ENCODE measurements at regions not wholly inside any gene's neighbourhood (a gene's known extent, or its start where the extent isn't known, plus 50 kb on each side); places are given as distances from the start of the nearest gene placed in this dataset.
A peak's percentile ranks its signal among the peaks of the same experiment; 100 is the strongest.

DNA sequence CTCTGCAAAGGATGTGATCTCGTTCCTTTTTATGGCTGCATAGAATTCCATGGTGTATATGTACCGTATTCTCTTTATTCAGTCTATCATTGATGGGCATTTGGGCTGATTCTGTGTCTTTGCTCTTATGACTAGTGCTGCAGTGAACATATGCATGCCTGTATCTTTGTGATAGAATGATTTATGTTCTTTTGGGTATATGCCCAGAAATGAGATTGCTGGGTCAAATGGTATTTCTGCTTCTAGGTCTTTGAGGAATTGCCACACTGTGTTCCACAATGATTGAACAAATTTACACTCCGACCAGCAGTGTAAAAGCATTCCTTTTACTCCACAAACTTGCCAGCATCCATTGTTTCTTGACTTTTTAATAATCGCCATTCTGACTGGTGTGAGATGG lies 60.2 kb upstream of the ADORA2B start:
- H3K4me3 ChIP-seq (replicated peaks in 1 of 4; ENCODE audit: control extremely low read depth in 1 of 4, insufficient read depth in 1 of 4, low read depth in 3 of 4, low read length in 4 of 4) = no peak overlapping the region
- H3K27ac ChIP-seq (ENCODE audit: insufficient read depth, low read length) = no peak overlapping the region
- peak; percentile 77 to 79 for DNase-seq (ENCODE audit: low read depth in 2 of 2)
- no peaks in the 10 kb centered on the region for H3K27me3 ChIP-seq (ENCODE audit: control insufficient read depth, insufficient read depth, low read length)
- H3K36me3 ChIP-seq (ENCODE audit: control insufficient read depth, insufficient read depth, low read length) = no peaks in the 10 kb centered on the region
- no peaks in the 10 kb centered on the region for H3K9me3 ChIP-seq (ENCODE audit: control insufficient read depth, insufficient read depth, low read depth, low read length)
- no peak for TF ChIP-seq EZH2 (IDR thresholded peaks at IDR 0.05; ENCODE audit: low read length, missing control alignments)
- TF ChIP-seq, protein P1, sequence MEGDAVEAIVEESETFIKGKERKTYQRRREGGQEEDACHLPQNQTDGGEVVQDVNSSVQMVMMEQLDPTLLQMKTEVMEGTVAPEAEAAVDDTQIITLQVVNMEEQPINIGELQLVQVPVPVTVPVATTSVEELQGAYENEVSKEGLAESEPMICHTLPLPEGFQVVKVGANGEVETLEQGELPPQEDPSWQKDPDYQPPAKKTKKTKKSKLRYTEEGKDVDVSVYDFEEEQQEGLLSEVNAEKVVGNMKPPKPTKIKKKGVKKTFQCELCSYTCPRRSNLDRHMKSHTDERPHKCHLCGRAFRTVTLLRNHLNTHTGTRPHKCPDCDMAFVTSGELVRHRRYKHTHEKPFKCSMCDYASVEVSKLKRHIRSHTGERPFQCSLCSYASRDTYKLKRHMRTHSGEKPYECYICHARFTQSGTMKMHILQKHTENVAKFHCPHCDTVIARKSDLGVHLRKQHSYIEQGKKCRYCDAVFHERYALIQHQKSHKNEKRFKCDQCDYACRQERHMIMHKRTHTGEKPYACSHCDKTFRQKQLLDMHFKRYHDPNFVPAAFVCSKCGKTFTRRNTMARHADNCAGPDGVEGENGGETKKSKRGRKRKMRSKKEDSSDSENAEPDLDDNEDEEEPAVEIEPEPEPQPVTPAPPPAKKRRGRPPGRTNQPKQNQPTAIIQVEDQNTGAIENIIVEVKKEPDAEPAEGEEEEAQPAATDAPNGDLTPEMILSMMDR (conservative IDR thresholded peaks at IDR 0.05 in 1 of 2, IDR thresholded peaks at IDR 0.05 in 1 of 2; ENCODE audit: low read depth in 1 of 2, low read length in 2 of 2) = no peak
- H3K79me2 ChIP-seq (ENCODE audit: control insufficient read depth, insufficient read depth, low read length) = no peaks in the 10 kb centered on the region
- H4K20me1 ChIP-seq (ENCODE audit: control insufficient read depth, extremely low read depth, insufficient read depth, low read length) = no peaks in the 10 kb centered on the region
- no peak overlapping the region for H3K4me2 ChIP-seq (ENCODE audit: extremely low read depth, insufficient read depth, low read length)
- no peak overlapping the region for H2AFZ ChIP-seq (ENCODE audit: low read length)
- H3K9ac ChIP-seq (ENCODE audit: insufficient read depth, low read length) = no peak overlapping the region
- no peaks in the 10 kb centered on the region for H3K4me1 ChIP-seq (ENCODE audit: control insufficient read depth, extremely low read depth, insufficient read depth, low read length)

DNA sequence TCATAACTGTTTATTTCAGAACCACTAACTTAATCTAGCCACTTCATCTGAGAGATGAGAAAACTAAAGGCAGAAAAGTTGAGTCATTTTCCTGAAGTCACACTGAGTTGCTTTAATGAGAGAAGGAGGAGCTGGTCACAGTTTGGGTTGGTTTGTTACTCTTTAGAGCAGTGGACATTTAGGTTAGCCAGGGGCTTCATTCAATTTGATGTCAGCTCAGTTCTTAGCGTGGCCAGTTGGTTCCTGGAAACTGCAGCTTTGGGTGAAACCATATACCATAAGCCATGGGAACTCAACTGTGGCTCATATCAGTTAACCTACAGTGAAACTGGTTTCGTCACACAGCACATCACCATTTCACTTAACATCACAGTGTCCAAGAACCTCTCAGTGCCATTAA lies 59.2 kb upstream of the ADORA2B start:
- no peak overlapping the region for H3K27ac ChIP-seq (ENCODE audit: insufficient read depth, low read length)
- no peak overlapping the region for H3K9ac ChIP-seq (ENCODE audit: insufficient read depth, low read length)
- H2AFZ ChIP-seq (ENCODE audit: low read length) = no peak overlapping the region
- H3K36me3 ChIP-seq (ENCODE audit: control insufficient read depth, insufficient read depth, low read length) = no peaks in the 10 kb centered on the region
- H3K9me3 ChIP-seq (ENCODE audit: control insufficient read depth, insufficient read depth, low read depth, low read length) = no peaks in the 10 kb centered on the region
- H3K4me2 ChIP-seq (ENCODE audit: extremely low read depth, insufficient read depth, low read length) = no peak overlapping the region
- no peak for TF ChIP-seq EZH2 (IDR thresholded peaks at IDR 0.05; ENCODE audit: low read length, missing control alignments)
- TF ChIP-seq, protein P1 (conservative IDR thresholded peaks at IDR 0.05 in 1 of 2, IDR thresholded peaks at IDR 0.05 in 1 of 2; ENCODE audit: low read depth in 1 of 2, low read length in 2 of 2) = no peak
- no peaks in the 10 kb centered on the region for H3K79me2 ChIP-seq (ENCODE audit: control insufficient read depth, insufficient read depth, low read length)
- DNase-seq (ENCODE audit: low read depth in 2 of 2) = peak in 1 of 2 donors; percentile 35
- no peaks in the 10 kb centered on the region for H4K20me1 ChIP-seq (ENCODE audit: control insufficient read depth, extremely low read depth, insufficient read depth, low read length)
- H3K27me3 ChIP-seq (ENCODE audit: control insufficient read depth, insufficient read depth, low read length) = no peaks in the 10 kb centered on the region
- no peak overlapping the region for H3K4me3 ChIP-seq (replicated peaks in 1 of 4; ENCODE audit: control extremely low read depth in 1 of 4, insufficient read depth in 1 of 4, low read depth in 3 of 4, low read length in 4 of 4)
- H3K4me1 ChIP-seq (ENCODE audit: control insufficient read depth, extremely low read depth, insufficient read depth, low read length) = no peaks in the 10 kb centered on the region

DNA sequence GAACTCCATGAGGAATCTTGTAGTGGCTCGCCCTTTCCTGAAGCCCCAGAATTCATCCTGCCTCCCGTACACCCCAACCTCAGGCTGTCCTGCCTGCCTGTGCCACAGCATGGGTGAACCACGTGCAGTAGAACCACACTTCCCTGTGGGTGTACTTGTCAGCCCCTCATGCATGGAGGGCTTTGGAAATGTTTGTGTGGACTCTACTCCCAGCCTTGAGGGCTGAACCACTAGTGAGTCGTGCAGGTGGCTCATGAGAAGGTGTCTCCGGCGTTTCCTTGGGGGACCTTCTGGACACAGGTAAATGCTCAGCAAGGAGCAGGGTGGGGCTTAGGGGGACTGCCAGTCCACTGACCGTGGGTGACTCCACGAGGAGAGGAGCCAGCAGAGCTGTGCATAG lies 58.7 kb upstream of the ADORA2B start:
- H3K36me3 ChIP-seq (ENCODE audit: control insufficient read depth, insufficient read depth, low read length) = no peaks in the 10 kb centered on the region
- no peaks in the 10 kb centered on the region for H3K27me3 ChIP-seq (ENCODE audit: control insufficient read depth, insufficient read depth, low read length)
- no peak for TF ChIP-seq EZH2 (IDR thresholded peaks at IDR 0.05; ENCODE audit: low read length, missing control alignments)
- TF ChIP-seq, protein P1 (conservative IDR thresholded peaks at IDR 0.05 in 1 of 2, IDR thresholded peaks at IDR 0.05 in 1 of 2; ENCODE audit: low read depth in 1 of 2, low read length in 2 of 2) = no peak
- H2AFZ ChIP-seq (ENCODE audit: low read length) = no peak overlapping the region
- H3K4me2 ChIP-seq (ENCODE audit: extremely low read depth, insufficient read depth, low read length) = no peak overlapping the region
- no peaks in the 10 kb centered on the region for H4K20me1 ChIP-seq (ENCODE audit: control insufficient read depth, extremely low read depth, insufficient read depth, low read length)
- H3K9ac ChIP-seq (ENCODE audit: insufficient read depth, low read length) = no peak overlapping the region
- no peaks in the 10 kb centered on the region for H3K79me2 ChIP-seq (ENCODE audit: control insufficient read depth, insufficient read depth, low read length)
- no peak for DNase-seq (ENCODE audit: low read depth in 2 of 2)
- H3K4me1 ChIP-seq (ENCODE audit: control insufficient read depth, extremely low read depth, insufficient read depth, low read length) = no peaks in the 10 kb centered on the region
- no peak overlapping the region for H3K27ac ChIP-seq (ENCODE audit: insufficient read depth, low read length)
- H3K4me3 ChIP-seq (replicated peaks in 1 of 4; ENCODE audit: control extremely low read depth in 1 of 4, insufficient read depth in 1 of 4, low read depth in 3 of 4, low read length in 4 of 4) = no peak overlapping the region
- no peaks in the 10 kb centered on the region for H3K9me3 ChIP-seq (ENCODE audit: control insufficient read depth, insufficient read depth, low read depth, low read length)

Data from fibroblast of lung (primary cell).